H7 (cell line): ENCODE measurements at regions not wholly inside any gene's neighbourhood (a gene's known extent, or its start where the extent isn't known, plus 50 kb on each side); places are given as distances from the start of the nearest gene placed in this dataset.

Source experiments
- DNase-seq: peaks from one replicate; pipeline ENCODE4 v3.0.0; 2012
- H3K27me3 ChIP-seq: 2 replicates; pipeline ENCODE4 v1.6.0; 2011; ENCODE audit warnings: mild to moderate bottlenecking, low read length; ENCODE audit not compliant: control insufficient read depth, insufficient read depth
- H3K36me3 ChIP-seq: replicated peaks from 2 replicates; pipeline ENCODE4 v1.5.1; 2011; ENCODE audit warnings: low read length; ENCODE audit not compliant: control insufficient read depth, insufficient read depth
- H3K4me3 ChIP-seq: 2 replicates; pipeline ENCODE4 v1.5.1; 2011; ENCODE audit warnings: low read depth, mild to moderate bottlenecking, control low read depth, low read length, moderate library complexity; ENCODE audit not compliant: insufficient read depth

- no peak overlapping the region for H3K4me3 ChIP-seq
- DNase-seq, result no peak
- H3K27me3 ChIP-seq, result no peaks in the 10 kb centered on the region; the same call in 1 of the 2 replicates
- H3K36me3 ChIP-seq, result no peaks in the 10 kb centered on the region
These were observed 213.7 kb downstream of the TTC32 start for GRCh38 chr2:19688059-19688458.

- no peak for DNase-seq
- H3K27me3 ChIP-seq, result no peaks in the 10 kb centered on the region; the same call in 1 of the 2 replicates
- H3K36me3 ChIP-seq, result no peaks in the 10 kb centered on the region
- H3K4me3 ChIP-seq, result no peak overlapping the region
These were observed 214.6 kb downstream of the TTC32 start for GRCh38 chr2:19687017-19687659.

- H3K36me3 ChIP-seq, result no peaks in the 10 kb centered on the region
- H3K27me3 ChIP-seq, result no peaks in the 10 kb centered on the region
- H3K4me3 ChIP-seq, result no peak overlapping the region
- no peak for DNase-seq
These were observed 215.3 kb downstream of the TTC32 start for GRCh38 chr2:19686439-19686838.

GRCh38 chr2:19685731-19686130 lies 216.1 kb downstream of the TTC32 start:
- no peaks in the 10 kb centered on the region for H3K36me3 ChIP-seq
- DNase-seq, result no peak
- no peaks in the 10 kb centered on the region for H3K27me3 ChIP-seq
- H3K4me3 ChIP-seq, result no peak overlapping the region

DNA sequence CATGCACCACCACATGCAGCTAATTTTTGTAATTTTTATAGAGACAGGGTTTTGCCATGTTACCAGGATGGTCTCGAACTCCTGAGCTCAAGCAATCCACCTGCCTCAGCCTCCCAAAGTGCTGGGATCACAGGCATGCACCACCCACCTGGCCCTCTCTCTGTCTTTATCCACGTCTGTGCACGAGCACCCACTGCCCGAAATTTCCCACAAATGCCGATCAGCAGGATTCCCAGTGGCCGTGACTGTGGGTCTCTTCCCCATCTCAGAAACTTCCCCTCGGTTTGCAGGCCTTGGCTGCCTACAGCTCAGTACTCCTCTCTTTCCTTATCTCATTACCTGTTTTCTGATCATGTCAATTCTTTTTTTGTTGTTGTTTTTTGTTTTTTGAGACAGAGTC lies 217.3 kb downstream of the TTC32 start:
- no peak for DNase-seq
- Histone ChIP-seq H3K27me3 (no peaks in the 10 kb centered on the region), H3K36me3 (no peaks in the 10 kb centered on the region), H3K4me3 (no peak overlapping the region)

DNA sequence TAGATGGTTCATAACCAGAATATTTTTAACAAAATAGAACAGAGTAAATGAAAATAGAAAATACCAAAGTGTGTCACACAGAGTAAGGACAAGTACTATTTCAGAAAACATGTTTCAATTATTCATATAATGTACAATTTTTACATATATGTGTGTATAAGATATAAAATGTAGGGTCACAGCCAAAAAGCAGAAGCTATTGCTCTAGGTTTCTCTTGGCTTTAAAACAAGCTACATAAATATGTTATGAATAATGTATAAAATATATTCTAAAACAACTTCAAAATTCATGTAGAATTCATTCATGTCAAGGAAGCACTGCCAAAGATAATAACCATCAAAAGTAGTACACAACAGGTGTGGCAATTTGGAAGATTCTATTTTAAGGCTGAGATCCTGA lies 218.2 kb downstream of the TTC32 start:
- H3K4me3 ChIP-seq, result no peak overlapping the region

GRCh38 chr2:19682493-19682892 lies 219.3 kb downstream of the TTC32 start:
- no peak for DNase-seq
- H3K4me3 ChIP-seq, result no peak overlapping the region
- H3K27me3 ChIP-seq, result no peaks in the 10 kb centered on the region
- H3K36me3 ChIP-seq, result no peaks in the 10 kb centered on the region

More for the DNA sequence above, 218.2 kb downstream of the TTC32 start:
- DNase-seq, result no peak
- H3K27me3 ChIP-seq, result no peaks in the 10 kb centered on the region
- no peaks in the 10 kb centered on the region for H3K36me3 ChIP-seq

DNA sequence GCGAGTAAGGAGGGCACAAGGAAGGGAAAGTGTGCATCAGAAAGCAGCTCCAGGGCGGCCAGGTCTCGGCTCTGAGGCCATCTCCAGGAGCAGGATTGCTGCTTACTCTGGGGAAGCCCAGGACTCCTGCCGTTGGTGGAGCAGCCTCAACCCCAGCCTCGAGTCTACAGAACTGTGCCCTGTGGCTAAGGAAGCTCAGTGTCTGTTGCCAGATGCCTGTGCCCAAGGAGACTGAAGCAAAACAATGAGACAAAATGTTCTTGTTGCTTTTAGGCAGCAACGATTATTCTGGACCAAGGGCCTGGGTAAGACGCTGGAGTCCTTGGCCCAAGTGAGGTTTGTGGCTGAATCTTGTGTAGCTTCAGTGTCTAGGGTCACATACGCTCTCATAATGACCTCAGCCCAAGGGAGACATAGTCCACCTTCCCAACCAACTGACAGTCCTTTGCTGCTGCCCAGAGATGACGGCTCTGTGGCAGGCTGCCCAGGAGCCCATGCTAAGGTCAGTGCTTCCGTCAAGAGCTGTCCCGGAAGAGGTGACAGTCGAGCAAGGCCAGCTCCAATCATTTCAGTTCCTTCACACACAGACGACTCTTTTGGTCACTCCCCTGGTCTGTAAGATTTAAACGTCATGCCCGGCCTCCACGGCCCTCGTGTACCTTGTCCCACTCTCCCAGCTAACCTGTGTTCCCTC lies 223.8 kb downstream of the TTC32 start:
- Histone ChIP-seq H3K27me3 (no peaks in the 10 kb centered on the region), H3K36me3 (no peaks in the 10 kb centered on the region)
- no peak for DNase-seq

DNA sequence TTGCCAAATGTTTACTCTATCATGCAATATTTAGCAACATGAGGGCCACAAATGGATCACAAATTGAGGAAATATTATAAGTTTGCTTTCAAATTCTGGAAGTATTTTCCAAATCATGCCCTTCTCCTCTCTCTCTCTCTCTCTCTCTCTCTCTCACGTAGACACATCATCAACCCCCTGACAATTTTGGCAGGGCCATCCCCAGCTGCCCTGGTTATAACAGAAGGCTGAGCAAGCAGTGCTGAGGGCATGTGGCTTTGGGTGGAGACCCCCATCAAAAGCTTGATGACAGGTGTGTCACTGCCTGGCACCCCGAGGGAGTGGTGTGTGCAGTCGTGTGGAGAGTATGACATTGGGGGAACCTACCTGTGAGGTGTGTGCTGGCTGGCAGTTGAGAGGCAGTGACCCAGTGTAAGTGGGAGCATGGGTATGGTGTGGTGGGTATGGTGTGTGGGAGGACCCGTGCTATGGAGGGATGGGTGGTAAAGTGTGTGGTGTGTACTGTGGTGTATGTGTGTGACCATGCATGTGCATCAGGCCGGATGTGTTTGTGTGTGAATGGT lies 224.5 kb downstream of the TTC32 start:
- DNase-seq, result no peak
- H3K36me3 ChIP-seq, result no peaks in the 10 kb centered on the region
- no peak overlapping the region for H3K4me3 ChIP-seq
- H3K27me3 ChIP-seq, result no peaks in the 10 kb centered on the region; the same call in 1 of the 2 replicates

More for the DNA sequence above, 223.8 kb downstream of the TTC32 start:
- H3K4me3 ChIP-seq, result no peak overlapping the region

GRCh38 chr2:19676770-19677169 lies 225.0 kb downstream of the TTC32 start:
- H3K36me3 ChIP-seq, result no peaks in the 10 kb centered on the region
- DNase-seq, result peak; percentile 62
- H3K27me3 ChIP-seq, result no peaks in the 10 kb centered on the region; the same call in 1 of the 2 replicates
- H3K4me3 ChIP-seq, result no peak overlapping the region

DNA sequence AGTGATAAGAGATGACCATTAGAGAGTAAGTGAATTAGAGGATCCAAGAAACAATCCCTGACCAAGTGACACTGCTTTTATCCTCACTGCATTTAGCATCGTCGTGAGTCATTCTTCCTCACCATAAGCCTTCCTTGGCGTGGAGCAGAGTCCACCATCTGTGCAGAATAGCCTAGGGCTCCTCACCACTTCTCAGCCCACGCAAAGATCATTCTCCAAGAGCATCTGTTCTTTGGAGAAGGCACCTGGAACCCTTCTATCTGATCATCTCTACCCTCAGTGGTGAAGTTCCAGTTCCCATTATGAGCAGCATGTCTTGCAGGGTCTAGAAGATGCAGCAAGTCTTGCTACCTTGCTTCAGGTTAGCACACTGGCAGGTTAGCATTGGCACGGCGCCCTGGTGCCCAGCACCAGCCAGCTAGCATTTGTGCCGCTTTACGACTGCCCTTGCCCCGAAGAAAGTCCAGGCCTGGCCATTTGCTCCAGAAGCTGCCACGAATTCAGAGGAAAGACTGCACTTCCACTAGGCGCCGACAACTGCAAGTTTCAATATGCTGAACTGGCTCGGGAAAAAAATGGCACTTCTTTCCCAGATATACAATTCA lies 225.8 kb downstream of the TTC32 start:
- no peaks in the 10 kb centered on the region for H3K36me3 ChIP-seq
- no peaks in the 10 kb centered on the region; the same call in 1 of the 2 replicates for H3K27me3 ChIP-seq
- H3K4me3 ChIP-seq, result no peak overlapping the region
- DNase-seq, result no peak

GRCh38 chr2:19675003-19675629 lies 226.7 kb downstream of the TTC32 start:
- DNase-seq, result no peak
- no peak overlapping the region for H3K4me3 ChIP-seq
- no peaks in the 10 kb centered on the region; the same call in 1 of the 2 replicates for H3K27me3 ChIP-seq
- no peaks in the 10 kb centered on the region for H3K36me3 ChIP-seq

DNA sequence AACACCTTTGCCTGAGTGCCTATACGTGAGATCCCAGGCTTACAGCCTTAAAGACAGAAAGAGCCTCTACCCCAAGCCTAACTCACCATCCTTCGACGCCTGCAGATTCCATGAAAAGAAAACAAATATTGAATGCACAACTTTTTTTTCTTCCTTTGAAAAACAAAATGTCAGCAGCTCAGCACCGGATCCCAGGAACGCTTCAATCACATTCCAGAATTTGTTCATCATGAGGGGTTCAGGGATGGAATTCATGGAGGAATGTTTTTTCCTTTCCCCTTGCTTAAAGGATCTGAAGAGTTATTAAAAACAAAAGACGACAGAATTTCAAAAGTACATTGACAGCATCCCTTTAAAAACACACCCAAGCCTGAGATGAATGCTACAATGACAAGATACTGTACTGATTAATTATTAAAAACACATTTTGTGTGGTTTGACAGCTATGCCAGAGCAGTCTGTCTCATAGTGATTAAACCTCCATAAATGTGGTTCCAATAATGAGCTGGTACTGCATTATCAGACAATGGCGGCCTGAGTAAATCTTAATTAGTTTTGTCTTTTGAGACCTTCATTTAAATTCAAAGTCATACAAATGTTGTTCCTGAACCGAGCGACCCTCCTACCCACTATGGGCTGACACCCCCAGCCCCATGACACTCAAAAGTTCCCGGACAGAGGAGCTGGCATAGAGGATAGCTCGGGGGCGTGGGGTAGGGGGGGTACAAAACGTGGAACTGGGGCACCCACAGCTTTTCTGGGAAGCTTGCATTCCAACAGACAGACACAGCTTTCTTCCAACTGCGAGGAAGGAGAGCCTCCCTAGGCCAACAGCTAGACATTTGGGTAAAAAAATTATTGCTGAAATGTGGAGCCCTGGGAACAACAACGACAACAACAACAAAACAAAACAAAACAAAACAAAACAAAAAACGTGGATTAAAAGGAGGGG lies 227.5 kb downstream of the TTC32 start:
- DNase-seq, result no peak
- no peaks in the 10 kb centered on the region; the same call in 1 of the 2 replicates for H3K27me3 ChIP-seq
- H3K36me3 ChIP-seq, result no peaks in the 10 kb centered on the region
- H3K4me3 ChIP-seq, result no peak overlapping the region
